ENCODE measurements at regions not wholly inside any gene's neighbourhood (a gene's known extent, or its start where the extent isn't known, plus 50 kb on each side); places are given as distances from the start of the nearest gene placed in this dataset.
A peak's percentile ranks its signal among the peaks of the same experiment; 100 is the strongest.

- FAIRE-seq (no peak), DNase-seq (ENCODE audit: extremely low read depth in 1 of 4, low spot score in 3 of 4) (no peak), ATAC-seq (no peak)
- H3K4me2 ChIP-seq (ENCODE audit: insufficient read depth, low read length) = no peak overlapping the region
- no peak overlapping the region for H2AFZ ChIP-seq (ENCODE audit: low read depth, low read length)
- ChIA-PET CTCF (ENCODE audit: low intra/inter-chr PET ratio) (no interaction called here), POLR2A (no interaction called here)
- no peak overlapping the region for H3K9ac ChIP-seq (ENCODE audit: insufficient read depth in 1 of 2, low read depth in 2 of 2, low read length in 2 of 2)
- in situ Hi-C loops (cut with MboI) (no loop called here), intact Hi-C loops (cut with micrococcal nuclease) (no loop called here)
- no peak overlapping the region for H3K4me3 ChIP-seq
- no peaks in the 10 kb centered on the region for H3K9me1 ChIP-seq (ENCODE audit: control insufficient read depth, insufficient read depth, low read length)
- no peaks in the 10 kb centered on the region for H3K36me3 ChIP-seq (ENCODE audit: control insufficient read depth, insufficient read depth, low read length)
- H4K20me1 ChIP-seq (replicated peaks; ENCODE audit: control insufficient read depth, insufficient read depth, low read length) = no peaks in the 10 kb centered on the region
- WGBS (ENCODE audit: insufficient coverage, low coverage, missing lambda C conversion rate) = 10% methylated on average over 6 of the region's 6 CpGs
- no peaks in the 10 kb centered on the region; the same call in 1 of the 2 replicates for H3K9me3 ChIP-seq (replicated peaks; ENCODE audit: control insufficient read depth, insufficient read depth, low read depth, low read length)
- H3K79me2 ChIP-seq (ENCODE audit: control insufficient read depth, insufficient read depth, low read length) = no peaks in the 10 kb centered on the region
- no peak overlapping the region for H3K27ac ChIP-seq (ENCODE audit: extremely low read depth, low read depth, low read length)
- TF ChIP-seq KHSRP (IDR thresholded peaks at IDR 0.05) (no peak), RBFOX2 (IDR thresholded peaks at IDR 0.05; ENCODE audit: low read depth, low read length) (no peak), HNRNPLL (IDR thresholded peaks at IDR 0.05; ENCODE audit: low read depth, low read length, poor library complexity, severe bottlenecking) (no peak), ZNF79 (CRISPR knock-in tag; IDR thresholded peaks at IDR 0.05; ENCODE audit: low read depth) (no peak), ILK (tag; IDR thresholded peaks at IDR 0.05; ENCODE audit: borderline replicate concordance, low read depth) (no peak), MBD2 (IDR thresholded peaks at IDR 0.05; ENCODE audit: borderline replicate concordance, low read depth) (no peak), MTF1 (CRISPR knock-in tag; IDR thresholded peaks at IDR 0.05; ENCODE audit: borderline replicate concordance) (no peak), MEIS2 (IDR thresholded peaks at IDR 0.05; ENCODE audit: partially characterized antibody) (peak; percentile 10)
- no TSS peak for BruUV-seq (replicated peaks)
- H3K27me3 ChIP-seq (ENCODE audit: control insufficient read depth in 2 of 2, insufficient read depth in 2 of 2, low read length in 2 of 2) = no peaks in the 10 kb centered on the region
- H3K4me1 ChIP-seq (replicated peaks in 1 of 2; ENCODE audit: control insufficient read depth in 2 of 2, insufficient read depth in 2 of 2, low read length in 2 of 2) = no peaks in the 10 kb centered on the region
Observed at GRCh38 chr1:194289569-194290266, 1103.3 kb upstream of the B3GALT2 start.

Measured in K562 (cell line).